ENCODE measurements at regions not wholly inside any gene's neighbourhood (a gene's known extent, or its start where the extent isn't known, plus 50 kb on each side); places are given as distances from the start of the nearest gene placed in this dataset.
"Not testable (repeated sequence)": the region's sequence is repeated elsewhere in the genome, so short reads cannot be mapped to it uniquely, and the experiment has no call there.

DNA sequence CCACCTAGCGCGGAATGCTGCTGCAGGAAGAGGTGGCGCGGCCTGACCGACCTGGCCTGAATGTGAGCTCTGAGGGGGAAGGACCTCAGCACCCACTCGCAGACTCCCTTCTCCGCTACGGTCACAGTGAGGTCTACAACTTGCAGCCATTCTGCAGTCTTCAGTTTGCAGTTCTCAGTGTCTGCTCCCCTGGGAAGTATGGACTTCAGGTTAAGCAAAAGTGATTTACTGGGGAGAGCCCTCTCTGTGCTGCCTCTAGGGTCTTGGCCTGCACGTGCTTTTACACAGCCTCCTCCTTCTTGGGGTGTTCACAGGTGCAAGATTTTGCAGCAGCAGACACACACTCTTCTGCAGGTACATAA lies 296.0 kb downstream of the OMA1 start:
- DNase-seq = no peak

DNA sequence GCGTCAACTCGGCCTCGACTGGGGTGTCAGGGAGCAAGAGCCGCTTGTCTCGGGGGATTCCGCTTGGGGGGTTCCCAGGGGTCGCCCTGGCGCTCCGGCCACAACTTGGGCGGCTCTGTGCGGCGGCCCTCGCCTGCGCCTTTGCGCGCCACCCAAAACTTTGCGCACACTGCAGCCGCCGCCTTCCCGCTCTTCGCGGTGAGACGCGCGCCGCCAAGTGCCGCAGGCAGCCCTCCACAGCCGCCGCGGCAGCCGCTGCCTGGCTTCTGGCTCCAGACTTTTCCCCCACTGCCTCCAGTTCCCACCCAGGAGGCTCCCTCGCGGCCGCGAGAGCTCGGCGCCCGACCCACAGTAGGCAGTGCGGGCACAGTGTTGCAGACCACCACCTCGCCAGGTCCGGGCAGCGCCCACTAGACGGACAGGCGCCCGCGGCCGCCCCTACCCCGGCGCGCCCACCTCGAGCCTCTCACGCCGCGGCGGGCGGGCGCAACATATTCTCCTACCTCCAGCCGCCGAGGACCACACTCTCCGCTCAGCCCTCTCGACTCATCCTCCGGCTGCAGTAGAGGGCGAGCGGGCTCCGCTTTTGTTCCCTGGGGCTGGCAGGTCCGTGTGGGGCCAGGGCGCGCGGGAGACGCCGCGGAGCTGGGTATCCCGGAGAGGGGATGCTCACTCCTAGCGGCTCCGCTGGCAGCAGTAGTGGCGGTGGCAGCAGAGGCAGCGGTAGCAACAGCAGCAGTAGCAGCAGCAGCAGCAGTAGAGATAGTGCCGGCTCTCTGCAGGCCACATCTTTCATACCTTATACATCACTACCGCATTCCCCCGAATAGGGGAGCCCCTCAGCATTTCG lies 296.6 kb downstream of the OMA1 start:
- no peak for DNase-seq

DNA sequence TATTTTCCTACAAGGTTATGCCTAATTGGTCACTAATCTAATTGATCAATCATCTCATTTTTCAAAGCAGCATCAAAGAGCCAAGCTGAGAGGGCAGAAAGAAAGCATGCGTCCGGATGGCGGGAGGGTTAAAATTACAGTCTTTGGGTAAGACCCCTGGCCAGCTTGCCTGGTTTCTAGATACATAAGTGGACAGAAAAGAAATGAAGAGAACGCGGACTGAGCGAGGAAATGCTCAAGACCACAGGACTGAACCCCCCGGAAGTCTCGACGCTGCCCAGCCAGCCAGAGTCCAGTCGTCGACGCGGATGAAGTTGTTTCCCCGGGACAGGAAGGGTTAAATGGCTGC lies 297.2 kb downstream of the OMA1 start:
- DNase-seq = no peak

DNA sequence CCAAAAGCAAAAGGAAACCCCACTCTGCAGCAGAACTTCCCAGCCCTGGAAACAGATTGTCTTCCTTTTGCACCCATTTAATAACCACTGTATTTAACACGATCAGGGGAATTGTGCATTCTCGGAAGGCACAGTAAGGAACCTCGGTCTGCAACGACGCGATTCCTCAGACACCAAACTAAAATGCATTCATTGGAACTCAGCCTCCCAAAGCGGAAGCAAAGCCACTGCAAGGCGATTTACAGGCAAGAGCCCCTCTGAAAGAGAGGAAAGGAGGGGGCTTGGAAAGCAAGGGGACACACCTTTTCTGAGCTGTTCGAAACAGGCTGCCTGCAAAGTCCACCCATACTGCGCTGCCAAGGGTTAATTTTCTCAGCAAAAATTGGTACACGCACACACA lies 297.7 kb downstream of the OMA1 start:
- DNase-seq = no peak

DNA sequence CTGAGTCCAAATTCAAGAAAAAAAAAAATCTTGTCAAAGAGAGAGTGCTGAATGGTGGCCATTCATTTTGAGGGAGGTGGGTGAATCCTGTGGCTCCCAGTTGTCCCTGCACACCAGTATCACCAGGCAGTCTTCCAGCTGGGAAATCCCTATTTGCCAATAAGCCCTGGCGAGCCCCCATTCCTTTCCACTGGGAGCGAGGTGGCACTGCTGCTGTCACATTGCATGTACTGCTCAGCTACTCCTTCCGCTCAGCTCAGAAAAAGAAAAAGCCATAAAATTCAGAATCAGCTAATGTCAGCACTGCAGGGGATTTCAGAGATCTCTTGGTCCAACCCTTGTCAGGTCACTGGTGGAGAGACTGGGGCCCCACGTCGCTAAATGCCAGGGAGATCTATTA lies 298.5 kb downstream of the OMA1 start:
- no peak for DNase-seq

DNA sequence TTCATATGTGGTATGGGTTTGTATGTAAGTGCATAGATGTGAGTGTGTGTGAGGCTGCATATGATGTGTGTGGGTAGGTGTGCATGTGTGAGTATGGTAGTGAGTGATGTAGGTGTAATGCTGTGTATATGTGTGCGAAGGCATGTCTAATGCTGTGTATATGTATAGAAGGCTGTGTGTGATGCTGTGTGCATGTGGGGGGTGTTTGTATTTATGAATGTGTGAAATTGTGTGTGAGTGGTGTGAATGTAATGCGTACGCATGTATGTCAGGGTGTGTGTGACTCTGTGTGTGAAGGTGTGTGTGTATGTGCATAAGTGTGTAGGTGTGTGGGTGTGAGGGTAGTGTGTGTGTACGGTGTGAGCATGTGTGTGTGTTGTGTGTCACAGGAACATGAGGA lies 300.0 kb downstream of the OMA1 start:
- no peak for DNase-seq

DNA sequence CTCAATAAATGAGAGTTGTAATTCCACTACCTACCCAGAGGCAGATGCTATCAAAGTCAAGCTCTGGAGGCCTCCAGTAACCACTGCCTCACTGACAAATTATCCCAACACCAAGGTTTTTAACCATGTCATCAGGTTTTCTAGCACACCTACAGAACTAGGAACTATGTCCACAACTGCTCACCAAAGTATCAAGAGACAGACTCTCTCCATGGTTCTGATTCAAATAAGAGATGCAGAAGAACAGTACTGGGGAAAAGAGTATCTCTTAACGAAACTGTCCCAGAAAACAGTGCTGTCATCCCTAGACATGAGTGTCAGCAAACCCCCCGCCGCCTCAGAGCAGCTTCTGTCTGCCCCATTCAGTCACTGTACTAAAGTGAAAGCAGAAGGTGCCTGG lies 301.7 kb downstream of the OMA1 start:
- DNase-seq = no peak

DNA sequence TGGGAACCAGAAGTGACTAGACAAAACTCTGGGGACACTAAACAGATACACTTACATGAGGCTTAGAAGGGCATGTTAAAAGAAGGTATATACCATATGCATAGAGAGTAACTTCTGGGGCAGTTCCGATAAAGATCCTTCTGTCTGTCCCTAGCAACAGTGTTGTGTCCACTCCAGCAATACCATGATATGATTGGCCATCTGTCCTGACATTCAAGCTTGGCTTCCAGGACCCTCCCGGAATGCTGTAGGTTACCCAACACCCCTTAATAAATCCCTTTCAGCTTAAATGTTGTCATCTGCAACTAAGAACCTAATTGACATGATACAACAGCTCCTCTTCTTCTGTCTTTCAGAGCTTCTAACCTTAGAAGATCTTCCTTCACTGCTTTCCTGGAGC lies 307.7 kb downstream of the OMA1 start:
- no peak for DNase-seq

DNA sequence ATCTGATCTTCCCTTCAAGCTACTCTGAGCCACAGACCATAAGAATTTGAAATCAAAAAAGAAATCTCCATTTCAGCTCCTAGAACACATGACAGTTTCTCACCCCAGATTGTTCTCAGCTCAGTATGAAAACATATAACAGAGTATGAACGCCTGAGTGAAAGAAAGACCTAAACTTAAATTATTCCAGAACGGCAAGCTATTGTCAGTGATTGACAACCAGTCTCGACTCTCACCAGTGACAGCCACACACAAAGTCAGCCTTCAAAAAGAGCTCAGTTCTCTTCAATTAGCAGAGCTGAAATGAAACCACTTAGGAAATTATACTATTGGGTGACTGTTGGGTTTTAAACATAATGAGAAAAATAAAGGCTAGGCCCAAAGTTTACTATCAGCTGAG lies 312.8 kb downstream of the OMA1 start:
- DNase-seq = no peak

DNA sequence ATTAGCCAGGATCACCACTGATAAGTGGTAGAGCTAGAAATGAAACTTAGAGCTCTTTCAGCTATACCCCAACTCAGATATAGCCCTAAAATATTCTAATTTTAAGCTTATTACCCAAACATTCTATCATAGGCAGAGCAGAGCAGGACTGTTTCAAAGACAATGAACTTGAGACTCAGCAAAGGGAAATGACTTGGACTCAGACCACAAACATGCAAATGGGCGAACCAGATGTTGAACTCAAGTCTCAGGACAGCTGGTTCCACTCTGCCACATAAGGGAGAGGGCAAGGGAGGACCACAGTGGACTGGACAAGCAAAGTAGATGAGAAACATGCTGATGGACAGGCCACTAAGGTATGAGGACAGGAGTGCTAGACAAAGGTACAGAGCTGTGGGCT lies 315.3 kb downstream of the OMA1 start:
- DNase-seq = no peak

DNA sequence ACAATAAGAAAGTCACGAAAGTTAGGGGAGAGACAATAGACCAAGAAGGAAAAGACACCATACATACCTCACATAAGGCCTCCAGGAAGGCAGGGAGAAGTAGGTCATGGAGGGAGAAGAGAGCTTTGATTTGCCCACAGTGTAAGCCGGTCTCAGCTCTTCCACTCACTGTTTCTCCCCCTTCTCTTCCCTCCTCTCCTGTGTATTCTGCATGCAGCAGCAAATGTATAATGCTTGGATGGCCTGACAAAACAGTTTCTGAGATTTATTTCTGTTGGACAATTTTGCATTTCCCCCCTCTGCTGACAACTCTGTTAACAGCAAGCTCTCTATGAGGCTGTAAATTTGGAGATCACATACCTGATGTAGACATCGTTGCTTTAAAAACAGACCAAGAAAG lies 318.9 kb downstream of the OMA1 start:
- no peak for DNase-seq

DNA sequence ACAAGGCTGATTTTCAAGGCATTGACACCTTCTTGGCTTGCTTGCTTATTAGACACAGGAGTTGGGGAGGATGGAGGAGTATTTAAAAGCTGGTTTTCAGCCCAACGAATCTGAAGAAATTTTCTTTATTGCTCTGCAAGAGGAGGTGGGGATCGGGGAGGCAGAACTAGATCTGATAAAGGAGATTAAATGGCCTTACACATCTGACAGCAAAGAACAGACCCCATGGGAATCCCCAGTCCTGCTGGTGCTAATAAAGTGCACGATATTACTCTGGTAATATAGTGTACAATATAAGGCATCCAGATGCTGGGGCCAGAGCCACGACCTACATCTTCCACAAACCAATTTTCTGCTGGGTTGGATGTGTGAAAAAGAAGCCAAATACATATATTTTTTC lies 323.0 kb downstream of the OMA1 start:
- no peak for DNase-seq

DNA sequence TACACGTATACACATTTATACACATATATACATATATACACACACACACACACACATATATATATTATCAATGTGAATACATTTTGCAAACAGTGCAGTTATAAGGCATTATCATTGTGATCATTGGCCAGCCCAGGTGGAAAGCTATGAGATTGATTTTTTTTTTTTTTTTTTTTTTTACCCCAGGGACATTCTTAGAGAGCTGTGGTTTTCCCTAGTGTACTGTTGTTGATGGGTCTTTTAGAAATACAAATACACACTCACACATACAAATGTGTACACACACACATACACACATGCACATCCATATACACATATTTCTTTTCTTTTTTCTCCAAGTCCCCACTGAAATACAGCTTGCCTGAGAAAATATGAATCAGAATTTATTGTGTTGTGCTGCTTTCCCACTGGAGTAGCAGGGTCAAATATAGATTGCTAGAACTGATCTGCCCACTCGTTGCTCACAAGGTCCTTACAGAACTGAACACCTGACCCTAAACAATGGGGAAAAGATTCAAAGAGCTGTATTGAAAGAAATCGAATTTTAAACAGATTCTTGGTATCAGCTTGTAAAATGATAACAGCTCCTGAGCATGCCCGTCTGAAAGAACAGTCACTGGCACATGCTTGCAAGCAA lies 325.6 kb downstream of the OMA1 start:
- no peak for DNase-seq

DNA sequence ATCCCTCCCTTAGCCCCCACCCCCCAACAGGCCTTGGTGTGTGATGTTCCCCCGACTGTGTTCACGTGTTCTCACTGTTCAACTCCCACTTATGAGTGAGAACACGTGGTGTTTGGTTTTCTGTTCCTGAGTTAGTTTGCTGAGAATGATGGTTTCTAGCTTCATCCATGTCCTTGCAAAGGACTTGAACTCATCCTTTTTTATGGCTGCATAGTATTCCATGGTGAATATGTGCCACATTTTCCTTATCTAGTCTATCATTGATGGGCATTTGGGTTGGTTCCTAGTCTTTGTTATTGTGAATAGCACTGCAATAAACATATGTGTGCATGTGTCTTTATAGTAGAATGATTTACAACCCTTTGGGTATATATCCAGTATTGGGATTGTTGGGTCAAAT lies 330.4 kb downstream of the OMA1 start:
- DNase-seq = not testable (repeated sequence)

DNA sequence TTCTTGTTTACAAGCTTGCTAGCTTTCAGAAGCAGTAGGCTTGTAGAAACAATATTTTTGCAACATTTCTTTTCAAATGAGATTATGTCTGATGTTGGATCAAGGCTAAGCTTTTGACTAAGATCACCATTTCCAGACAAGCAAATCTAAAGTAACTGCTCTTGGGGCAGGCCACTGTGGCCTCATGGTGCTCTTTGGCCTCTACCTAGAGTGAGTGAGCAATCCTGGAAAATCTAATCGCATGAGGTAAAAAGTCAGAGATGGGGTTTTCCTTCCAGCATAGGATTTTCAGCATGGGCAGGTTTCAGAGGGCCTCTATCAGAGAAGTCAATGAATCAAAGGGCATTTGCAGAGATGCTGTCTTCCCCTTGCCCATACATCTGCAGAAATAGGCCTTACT lies 331.9 kb downstream of the OMA1 start:
- DNase-seq = no peak

DNA sequence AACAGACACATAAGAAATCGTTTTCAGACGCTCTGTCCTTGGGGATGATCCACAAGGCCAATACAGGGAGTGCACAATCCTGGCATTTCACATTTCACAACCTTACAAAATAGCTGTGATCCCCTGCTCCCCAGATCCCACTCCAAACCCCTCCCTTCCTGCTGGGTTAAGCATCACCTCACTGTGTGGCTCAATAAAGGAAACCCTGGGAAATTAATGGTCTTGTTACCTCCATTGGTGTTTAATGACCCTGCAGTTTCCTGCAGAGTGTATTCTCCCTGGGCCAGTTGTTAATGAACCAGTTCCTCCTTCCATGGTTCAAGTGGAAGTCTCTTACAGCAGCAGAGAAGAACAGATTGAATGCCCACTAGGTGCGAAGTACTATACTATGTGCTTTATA lies 334.7 kb downstream of the OMA1 start:
- DNase-seq = no peak

DNA sequence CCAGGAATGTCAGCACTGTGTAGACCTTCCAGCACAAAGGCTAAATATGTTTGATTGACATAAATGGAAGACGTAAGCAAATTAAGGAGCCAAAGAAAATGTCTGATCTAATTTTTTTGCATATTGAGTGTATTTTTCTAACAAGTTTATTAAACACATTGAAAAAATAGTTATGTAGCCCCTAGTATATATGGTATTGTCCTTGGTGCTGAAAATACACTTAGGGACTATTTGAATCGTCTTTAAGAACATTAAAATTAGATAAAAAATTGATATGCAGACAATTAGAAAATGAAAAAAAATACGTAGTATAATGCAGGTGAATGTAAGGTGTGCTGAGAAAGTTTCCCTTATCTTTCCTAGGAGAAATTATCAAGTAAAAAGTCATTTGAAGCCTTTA lies 337.0 kb downstream of the OMA1 start:
- DNase-seq = no peak

DNA sequence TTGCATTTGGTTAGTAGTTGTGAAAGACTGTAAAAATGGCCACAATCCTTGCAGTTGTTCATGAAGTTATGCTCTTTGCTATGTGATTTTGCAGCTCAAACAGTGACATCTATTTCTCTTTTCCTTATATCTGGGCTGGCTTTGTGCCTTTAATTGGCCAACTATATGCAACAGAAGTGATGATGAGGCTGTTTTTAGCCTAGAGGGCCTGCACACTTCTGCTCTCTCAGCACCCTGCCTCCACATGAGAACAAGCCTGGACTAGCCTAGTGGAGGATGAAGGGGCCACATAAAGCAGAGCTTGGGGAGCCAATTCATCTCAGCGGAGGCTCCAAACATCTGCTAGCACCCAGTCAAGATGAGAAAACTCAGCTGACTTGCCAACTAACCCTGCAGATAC lies 339.8 kb downstream of the OMA1 start:
- DNase-seq = no peak

DNA sequence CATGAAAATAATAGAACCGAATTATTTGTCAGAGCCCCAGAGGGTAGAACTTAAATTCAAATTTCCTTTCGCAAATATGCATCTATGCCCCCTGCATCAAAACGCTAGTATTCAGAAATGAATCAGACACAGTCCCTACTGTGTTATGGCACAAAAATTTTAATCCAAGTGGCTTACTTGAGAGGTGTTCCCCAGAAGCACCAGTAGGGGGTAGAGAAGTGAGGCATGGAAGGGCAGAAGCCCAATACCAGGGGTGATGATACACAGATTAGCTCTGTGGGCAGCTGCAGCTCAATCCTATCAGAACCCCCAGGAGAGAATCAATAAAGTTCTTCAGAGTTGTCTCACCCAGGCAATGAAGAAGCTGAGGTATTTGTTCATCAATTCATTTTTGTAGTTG lies 342.2 kb downstream of the OMA1 start:
- DNase-seq = no peak

DNA sequence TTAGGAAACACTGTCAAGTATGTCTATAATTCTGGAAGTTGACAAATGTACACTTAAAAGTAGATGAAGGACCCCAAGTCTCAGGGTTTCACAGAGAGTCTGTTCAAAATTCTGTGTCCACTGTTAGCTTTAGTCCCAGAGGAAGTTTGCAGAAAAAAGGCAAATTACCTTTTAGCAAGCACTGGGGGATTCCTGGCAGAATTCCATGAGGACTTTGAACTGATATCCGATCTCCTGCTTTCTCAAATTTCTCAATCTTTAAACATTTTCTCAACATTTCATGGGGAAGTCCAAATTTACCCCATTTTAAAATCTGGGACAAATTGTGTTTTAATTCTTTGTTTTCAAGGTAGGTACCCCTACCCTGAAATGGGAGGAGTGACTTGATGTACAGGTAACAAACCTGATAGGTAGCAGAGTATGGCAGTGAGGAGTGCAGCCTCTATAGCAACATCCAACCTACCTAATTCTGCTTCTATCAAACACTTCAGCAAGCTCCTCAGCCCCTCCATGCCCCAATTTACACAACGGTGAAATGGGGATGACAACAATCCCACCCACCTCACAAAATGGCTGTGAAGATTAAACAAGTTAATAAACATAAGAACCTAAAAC lies 344.9 kb downstream of the OMA1 start:
- DNase-seq = no peak

DNA sequence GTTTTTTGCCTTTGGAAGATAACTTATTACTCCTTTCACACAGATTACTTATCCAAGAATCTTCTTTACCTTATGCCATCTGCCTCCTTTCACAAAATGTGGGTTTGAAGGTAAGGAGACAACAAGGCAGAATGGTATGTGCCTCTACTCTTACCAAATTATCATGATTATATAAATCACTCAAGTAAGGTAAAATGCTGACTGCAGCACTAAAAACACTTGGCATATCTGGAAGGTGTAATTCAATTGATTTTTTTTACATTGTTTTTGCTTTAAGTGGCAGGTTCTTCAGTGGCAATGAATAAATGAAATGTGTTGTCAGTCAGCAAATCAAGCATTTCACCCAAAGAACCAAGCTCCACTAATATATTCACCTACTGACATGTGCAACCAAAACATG lies 346.1 kb downstream of the OMA1 start:
- no peak for DNase-seq

DNA sequence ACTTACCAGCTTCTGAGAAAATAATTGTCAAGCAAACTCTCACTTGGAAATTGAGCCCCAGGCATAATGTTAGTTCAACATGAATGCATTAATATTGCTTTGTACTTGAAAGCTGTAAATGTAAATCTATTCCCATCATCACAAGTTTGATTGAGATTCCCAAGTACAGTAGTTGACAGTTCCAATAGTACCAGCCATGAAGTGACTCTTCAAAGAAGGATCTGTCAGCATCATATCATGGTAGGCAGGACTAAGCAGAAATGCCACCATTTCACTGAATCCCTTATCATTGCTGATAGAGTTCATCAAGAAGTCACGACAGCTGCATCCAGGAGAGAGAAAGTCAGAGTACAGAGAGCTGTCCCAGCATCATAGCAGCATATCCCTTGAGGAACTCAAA lies 348.7 kb downstream of the OMA1 start:
- no peak for DNase-seq

DNA sequence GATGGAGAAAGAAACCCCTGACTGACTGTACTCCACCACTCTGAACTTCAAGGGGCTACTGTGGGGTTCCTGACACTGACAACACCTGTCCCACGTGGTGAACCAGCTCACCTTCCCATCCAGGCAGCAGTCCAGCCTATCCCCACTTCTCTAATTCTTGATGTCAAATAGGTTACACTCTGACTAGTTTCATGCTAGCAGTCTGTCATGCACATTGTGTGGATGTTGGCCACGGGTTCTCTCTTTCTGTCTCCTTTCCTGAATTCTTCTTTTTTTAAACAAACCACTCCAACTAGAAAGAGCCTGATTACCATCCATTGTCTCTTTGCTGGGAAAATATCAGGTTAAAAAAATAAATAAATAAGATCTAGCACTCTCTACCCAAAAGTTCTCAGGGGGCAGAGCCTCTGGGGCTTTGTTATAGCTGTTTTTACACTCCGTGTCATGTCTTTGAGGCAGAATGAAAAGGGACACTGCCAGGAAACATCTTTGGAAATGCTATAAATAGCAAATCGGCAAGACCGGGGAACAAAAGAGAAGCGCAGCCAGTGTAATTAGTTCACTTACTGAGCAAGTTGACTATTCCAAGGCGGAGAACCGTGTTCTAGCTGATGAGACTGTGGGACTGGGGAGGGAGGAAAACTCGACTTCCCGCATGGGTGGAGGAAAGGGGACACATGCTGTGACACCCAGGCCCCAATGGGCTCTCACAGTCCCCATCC lies 356.1 kb downstream of the OMA1 start:
- DNase-seq = no peak

DNA sequence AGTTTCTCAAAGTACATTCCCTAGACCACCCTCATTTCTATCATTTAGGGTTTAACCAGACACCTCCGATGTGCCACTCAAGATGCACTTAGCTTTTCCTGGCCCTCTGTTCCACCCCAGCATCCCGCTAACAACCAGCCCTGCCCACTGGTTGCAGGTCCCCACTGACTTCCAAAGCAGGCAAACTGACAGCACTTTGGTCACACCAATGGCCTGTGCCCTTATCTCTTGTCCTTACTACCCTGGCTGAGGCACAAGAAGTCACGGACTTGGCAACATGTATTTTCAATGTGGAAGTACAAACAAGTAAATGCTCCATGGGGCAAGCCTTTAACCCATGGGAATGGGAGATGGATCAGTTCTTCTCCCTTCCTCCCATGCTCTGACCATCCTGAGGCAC lies 357.1 kb downstream of the OMA1 start:
- DNase-seq = no peak

All from HCEC 1CT (cell line).